AG09309 (cell line): ENCODE measurements at regions not wholly inside any gene's neighbourhood (a gene's known extent, or its start where the extent isn't known, plus 50 kb on each side); places are given as distances from the start of the nearest gene placed in this dataset.

ENCODE experiments used
- DNase-seq: peaks from one replicate; pipeline ENCODE4 v3.0.0-alpha.2; 2010; ENCODE audit warnings: low read depth
- H3K4me3 ChIP-seq: 2 replicates; pipeline ENCODE4 v1.5.1; 2011; ENCODE audit warnings: mild to moderate bottlenecking, low read depth, low read length, moderate library complexity; ENCODE audit not compliant: control insufficient read depth
- CTCF ChIP-seq: IDR thresholded peaks from 2 replicates; pipeline ENCODE4 v1.5.1; 2011; ENCODE audit warnings: mild to moderate bottlenecking, low read depth, low read length, inconsistent platforms; ENCODE audit not compliant: insufficient read depth, control insufficient read depth; ENCODE audit errors: missing control alignments

GRCh38 chr1:72837781-72838180 is 555.4 kb upstream of the NEGR1 start:
- TF ChIP-seq CTCF: no peak
- DNase-seq: no peak
- H3K4me3 ChIP-seq: no peak overlapping the region

- no peak for TF ChIP-seq CTCF
- no peak overlapping the region for H3K4me3 ChIP-seq
- no peak for DNase-seq
Measured at GRCh38 chr1:72830606-72831390, 548.5 kb upstream of the NEGR1 start.

GRCh38 chr1:72827278-72827677 is 544.9 kb upstream of the NEGR1 start:
- TF ChIP-seq CTCF: no peak
- H3K4me3 ChIP-seq: no peak overlapping the region
- no peak for DNase-seq

GRCh38 chr1:72804541-72804940 is 522.2 kb upstream of the NEGR1 start:
- H3K4me3 ChIP-seq: no peak overlapping the region
- TF ChIP-seq CTCF: no peak
- DNase-seq: no peak

- TF ChIP-seq CTCF: no peak
- no peak overlapping the region for H3K4me3 ChIP-seq
- no peak for DNase-seq
Measured at GRCh38 chr1:72781038-72781437, 498.7 kb upstream of the NEGR1 start.

GRCh38 chr1:72780212-72780611 is 497.9 kb upstream of the NEGR1 start:
- DNase-seq: no peak
- no peak overlapping the region for H3K4me3 ChIP-seq
- no peak for TF ChIP-seq CTCF
